ENCODE measurements at regions not wholly inside any gene's neighbourhood (a gene's known extent, or its start where the extent isn't known, plus 50 kb on each side); places are given as distances from the start of the nearest gene placed in this dataset.
"Not testable (repeated sequence)": the region's sequence is repeated elsewhere in the genome, so short reads cannot be mapped to it uniquely, and the experiment has no call there.

- CTCF ChIA-PET (ENCODE audit: partially characterized antibody), result interaction anchor here (0.9 to 1.4 kb wide), 4 partner anchors 9 to 208 kb away, joined by 3 to 4 read pairs (median 4); no protein-coding TSS in a partner anchor
- H3K27ac ChIP-seq (ENCODE audit: low read depth, low read length); FAIRE-seq: not testable (repeated sequence)
Measured at GRCh38 chr4:23944556-23944955, 54.7 kb upstream of the PPARGC1A start.

More at GRCh38 chr4:23944556-23944955, 54.7 kb upstream of the PPARGC1A start:
- H3K27me3 ChIP-seq (replicated peaks in 1 of 4; ENCODE audit: control insufficient read depth in 3 of 4, extremely low read depth in 1 of 4, insufficient read depth in 3 of 4, low read length in 3 of 4); H3K23me2 ChIP-seq (ENCODE audit: low read depth, low read length); H4K8ac ChIP-seq (ENCODE audit: extremely low read depth, insufficient read depth, low read length); H3K79me1 ChIP-seq (ENCODE audit: low read depth, low read length); H2BK5ac ChIP-seq (ENCODE audit: low read depth, low read length); H2BK120ac ChIP-seq (replicated peaks; ENCODE audit: low read depth, low read length); H3K4me1 ChIP-seq (replicated peaks in 1 of 4; ENCODE audit: control insufficient read depth in 3 of 4, insufficient read depth in 4 of 4, low read length in 3 of 4); H2AK5ac ChIP-seq (ENCODE audit: low read depth, low read length); H3K23ac ChIP-seq (ENCODE audit: insufficient read length); H4K20me1 ChIP-seq (replicated peaks in 1 of 2; ENCODE audit: control insufficient read depth in 1 of 2, insufficient read depth in 2 of 2, low read length in 2 of 2); H3K56ac ChIP-seq (replicated peaks; ENCODE audit: insufficient read length, low read depth, low read length); POLR2A ChIA-PET (ENCODE audit: partially characterized antibody); H4K5ac ChIP-seq (ENCODE audit: insufficient read length, low read depth, low read length); DNase-seq (ENCODE audit: low read depth in 1 of 2, low spot score in 2 of 2); H2BK12ac ChIP-seq (ENCODE audit: low read depth, low read length); H3K36me3 ChIP-seq (ENCODE audit: control insufficient read depth in 2 of 4, insufficient read depth in 4 of 4, low read length in 3 of 4); H4K91ac ChIP-seq (replicated peaks; ENCODE audit: insufficient read length, low read length); H2BK20ac ChIP-seq (ENCODE audit: low read length); H3K4me3 ChIP-seq (ENCODE audit: extremely low read depth in 1 of 4, insufficient read depth in 2 of 4, low read depth in 3 of 4, low read length in 4 of 4); H2BK15ac ChIP-seq (ENCODE audit: low read length); H3K9ac ChIP-seq (replicated peaks in 1 of 4; ENCODE audit: extremely low read depth in 1 of 4, low read depth in 3 of 4, low read length in 3 of 4); H3K14ac ChIP-seq (ENCODE audit: insufficient read length); H3K18ac ChIP-seq (ENCODE audit: extremely low read depth, low read length); H3K79me2 ChIP-seq (ENCODE audit: control insufficient read depth in 1 of 2, insufficient read depth in 2 of 2, low read length in 2 of 2); H2AFZ ChIP-seq (ENCODE audit: low read length); H3K4ac ChIP-seq (replicated peaks; ENCODE audit: insufficient read length, low read depth, low read length); H3K4me2 ChIP-seq (ENCODE audit: insufficient read depth in 1 of 2, low read depth in 2 of 2, low read length in 2 of 2); H3K9me3 ChIP-seq (ENCODE audit: insufficient read depth in 2 of 2, low read depth in 1 of 2, low read length in 1 of 2): not testable (repeated sequence)
- 85% methylated on average over 3 of the region's 3 CpGs; no CpG with 5 or more reads in 1 of the 2 experiments for WGBS, 2 experiments (ENCODE audit: extremely low coverage in 1 of 2, insufficient coverage in 1 of 2, insufficient read length in 1 of 2, insufficient replicate concordance in 2 of 2, low coverage in 1 of 2, low lambda C conversion rate in 2 of 2, missing lambda C conversion rate in 1 of 2)
